ENCODE measurements at regions not wholly inside any gene's neighbourhood (a gene's known extent, or its start where the extent isn't known, plus 50 kb on each side); places are given as distances from the start of the nearest gene placed in this dataset.

DNA sequence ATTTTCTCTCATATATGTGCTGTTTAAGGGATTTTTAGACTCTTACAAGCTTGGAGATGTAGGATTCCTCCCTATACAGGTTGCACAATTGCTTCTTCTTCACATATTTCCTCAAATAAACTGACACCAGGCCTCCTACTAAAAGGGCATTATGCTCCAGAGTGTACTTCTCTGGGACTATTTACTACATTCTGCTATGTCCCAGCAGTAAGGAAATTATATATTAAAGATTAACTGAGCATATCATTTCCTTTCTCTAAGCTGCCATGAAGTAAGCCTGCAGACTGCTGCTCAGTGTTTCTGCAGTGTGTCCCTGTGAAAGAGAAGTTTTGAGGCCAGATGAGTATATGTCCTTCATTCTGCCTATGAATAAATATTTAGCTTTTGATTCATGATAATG is 356.9 kb upstream of the NUDT12 start:
- ChIA-PET CTCF (no interaction called here), POLR2A (ENCODE audit: low non-redundant PET) (no interaction called here)
- TF ChIP-seq, protein P1, sequence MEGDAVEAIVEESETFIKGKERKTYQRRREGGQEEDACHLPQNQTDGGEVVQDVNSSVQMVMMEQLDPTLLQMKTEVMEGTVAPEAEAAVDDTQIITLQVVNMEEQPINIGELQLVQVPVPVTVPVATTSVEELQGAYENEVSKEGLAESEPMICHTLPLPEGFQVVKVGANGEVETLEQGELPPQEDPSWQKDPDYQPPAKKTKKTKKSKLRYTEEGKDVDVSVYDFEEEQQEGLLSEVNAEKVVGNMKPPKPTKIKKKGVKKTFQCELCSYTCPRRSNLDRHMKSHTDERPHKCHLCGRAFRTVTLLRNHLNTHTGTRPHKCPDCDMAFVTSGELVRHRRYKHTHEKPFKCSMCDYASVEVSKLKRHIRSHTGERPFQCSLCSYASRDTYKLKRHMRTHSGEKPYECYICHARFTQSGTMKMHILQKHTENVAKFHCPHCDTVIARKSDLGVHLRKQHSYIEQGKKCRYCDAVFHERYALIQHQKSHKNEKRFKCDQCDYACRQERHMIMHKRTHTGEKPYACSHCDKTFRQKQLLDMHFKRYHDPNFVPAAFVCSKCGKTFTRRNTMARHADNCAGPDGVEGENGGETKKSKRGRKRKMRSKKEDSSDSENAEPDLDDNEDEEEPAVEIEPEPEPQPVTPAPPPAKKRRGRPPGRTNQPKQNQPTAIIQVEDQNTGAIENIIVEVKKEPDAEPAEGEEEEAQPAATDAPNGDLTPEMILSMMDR (conservative IDR thresholded peaks at IDR 0.05; ENCODE audit: low read depth, low read length) = no peak
- no peak for TF ChIP-seq EZH2 (IDR thresholded peaks at IDR 0.05; ENCODE audit: borderline replicate concordance, low read depth, low read length, poor library complexity, severe bottlenecking)
- intact Hi-C loops (cut with micrococcal nuclease; ENCODE audit: unreplicated experiment) = no loop called here
- peak; percentile 47 for DNase-seq (ENCODE audit: low spot score)
- BruUV-seq (replicated peaks) = no TSS peak
- peaks cover 16% of the 10 kb centered on the region for H3K4me1 ChIP-seq (ENCODE audit: insufficient read depth, low read length, poor library complexity, severe bottlenecking)
- H3K27me3 ChIP-seq (replicated peaks; ENCODE audit: insufficient read depth, low read depth, low read length, poor library complexity) = no peaks in the 10 kb centered on the region
- H3K9me3 ChIP-seq (ENCODE audit: low read depth, low read length, poor library complexity, severe bottlenecking) = no peaks in the 10 kb centered on the region
- H3K27ac ChIP-seq (ENCODE audit: low read depth, low read length, poor library complexity, severe bottlenecking) = no peak overlapping the region
- H3K4me3 ChIP-seq (ENCODE audit: low read depth, low read length, poor library complexity, severe bottlenecking) = no peak overlapping the region
- no peaks in the 10 kb centered on the region for H3K36me3 ChIP-seq (ENCODE audit: insufficient read depth, low read length, poor library complexity, severe bottlenecking)

DNA sequence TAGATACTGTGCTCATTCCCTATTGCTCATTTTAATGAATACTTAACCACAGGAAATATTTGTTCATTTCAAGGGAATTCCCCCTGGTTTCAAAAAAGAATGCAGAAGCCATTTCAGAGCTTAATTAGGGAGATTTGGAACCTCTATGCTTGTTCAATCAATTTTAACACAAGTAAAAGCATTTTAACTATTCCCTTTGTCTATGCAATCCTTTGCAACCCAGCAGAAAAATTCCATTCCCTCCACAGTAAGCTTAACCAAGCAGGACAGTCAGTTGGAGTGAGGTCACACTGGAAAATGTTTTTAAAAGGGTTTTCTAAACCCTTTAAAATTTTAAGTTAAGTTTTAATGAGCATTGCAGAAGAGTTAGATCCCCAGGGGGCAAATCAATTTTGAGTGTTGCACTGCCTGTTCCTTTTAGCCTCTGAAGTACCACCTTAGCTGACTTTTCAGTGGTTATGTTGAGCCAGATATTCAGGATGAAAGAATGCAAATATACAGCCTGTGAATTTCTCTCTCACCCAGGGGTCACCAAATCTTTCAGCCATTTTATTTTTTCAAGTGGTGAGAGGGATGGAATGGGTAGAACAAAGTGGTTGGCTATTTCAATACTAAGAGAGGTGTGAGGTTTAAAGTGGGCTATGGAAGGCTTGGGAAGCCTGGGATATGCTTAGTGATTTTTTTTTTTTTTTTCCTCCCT is 356.2 kb upstream of the NUDT12 start:
- DNase-seq (ENCODE audit: low spot score) = peak; percentile 62
- BruUV-seq (replicated peaks) = no TSS peak
- ChIA-PET POLR2A (ENCODE audit: low non-redundant PET) (no interaction called here), CTCF (no interaction called here)
- Histone ChIP-seq H3K27ac (ENCODE audit: low read depth, low read length, poor library complexity, severe bottlenecking) (no peak overlapping the region), H3K4me1 (ENCODE audit: insufficient read depth, low read length, poor library complexity, severe bottlenecking) (peaks cover 16% of the 10 kb centered on the region), H3K9me3 (ENCODE audit: low read depth, low read length, poor library complexity, severe bottlenecking) (no peaks in the 10 kb centered on the region), H3K27me3 (replicated peaks; ENCODE audit: insufficient read depth, low read depth, low read length, poor library complexity) (no peaks in the 10 kb centered on the region), H3K4me3 (ENCODE audit: low read depth, low read length, poor library complexity, severe bottlenecking) (no peak overlapping the region), H3K36me3 (ENCODE audit: insufficient read depth, low read length, poor library complexity, severe bottlenecking) (no peaks in the 10 kb centered on the region)
- intact Hi-C loops (cut with micrococcal nuclease; ENCODE audit: unreplicated experiment) = no loop called here
- no peak for TF ChIP-seq EZH2 (IDR thresholded peaks at IDR 0.05; ENCODE audit: borderline replicate concordance, low read depth, low read length, poor library complexity, severe bottlenecking)
- TF ChIP-seq, protein P1 (conservative IDR thresholded peaks at IDR 0.05; ENCODE audit: low read depth, low read length) = no peak

DNA sequence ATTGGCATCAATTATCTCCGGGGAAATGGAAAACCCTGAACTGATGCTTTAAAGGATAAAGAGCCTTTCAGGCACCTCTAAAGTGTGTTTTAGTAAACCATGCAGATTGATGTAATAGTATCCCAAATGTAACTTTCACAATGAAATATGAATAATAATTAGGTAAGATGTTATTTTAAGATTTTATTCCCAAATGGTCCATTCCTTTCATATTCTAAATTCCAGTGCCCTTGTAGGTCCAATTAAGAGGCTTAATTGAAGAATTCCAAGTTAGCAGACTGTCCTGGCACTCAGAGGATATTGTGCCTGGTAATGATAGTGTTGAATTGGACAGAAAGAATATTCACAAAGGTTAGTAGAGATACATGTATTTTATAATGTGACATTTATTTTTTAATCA is 352.5 kb upstream of the NUDT12 start:
- Histone ChIP-seq H3K27me3 (replicated peaks; ENCODE audit: insufficient read depth, low read depth, low read length, poor library complexity) (no peaks in the 10 kb centered on the region), H3K36me3 (ENCODE audit: insufficient read depth, low read length, poor library complexity, severe bottlenecking) (no peaks in the 10 kb centered on the region), H3K9me3 (ENCODE audit: low read depth, low read length, poor library complexity, severe bottlenecking) (no peaks in the 10 kb centered on the region), H3K27ac (ENCODE audit: low read depth, low read length, poor library complexity, severe bottlenecking) (no peak overlapping the region), H3K4me3 (ENCODE audit: low read depth, low read length, poor library complexity, severe bottlenecking) (no peak overlapping the region), H3K4me1 (ENCODE audit: insufficient read depth, low read length, poor library complexity, severe bottlenecking) (peaks cover 16% of the 10 kb centered on the region)
- TF ChIP-seq, protein P1 (conservative IDR thresholded peaks at IDR 0.05; ENCODE audit: low read depth, low read length) = no peak
- no peak for TF ChIP-seq EZH2 (IDR thresholded peaks at IDR 0.05; ENCODE audit: borderline replicate concordance, low read depth, low read length, poor library complexity, severe bottlenecking)
- ChIA-PET POLR2A (ENCODE audit: low non-redundant PET) (no interaction called here), CTCF (no interaction called here)
- no TSS peak for BruUV-seq (replicated peaks)
- intact Hi-C loops (cut with micrococcal nuclease; ENCODE audit: unreplicated experiment) = no loop called here
- no peak for DNase-seq (ENCODE audit: low spot score)

Data from A673 (cell line).